ENCODE measurements at regions not wholly inside any gene's neighbourhood (a gene's known extent, or its start where the extent isn't known, plus 50 kb on each side); places are given as distances from the start of the nearest gene placed in this dataset.
"Not testable (repeated sequence)": the region's sequence is repeated elsewhere in the genome, so short reads cannot be mapped to it uniquely, and the experiment has no call there.

DNA sequence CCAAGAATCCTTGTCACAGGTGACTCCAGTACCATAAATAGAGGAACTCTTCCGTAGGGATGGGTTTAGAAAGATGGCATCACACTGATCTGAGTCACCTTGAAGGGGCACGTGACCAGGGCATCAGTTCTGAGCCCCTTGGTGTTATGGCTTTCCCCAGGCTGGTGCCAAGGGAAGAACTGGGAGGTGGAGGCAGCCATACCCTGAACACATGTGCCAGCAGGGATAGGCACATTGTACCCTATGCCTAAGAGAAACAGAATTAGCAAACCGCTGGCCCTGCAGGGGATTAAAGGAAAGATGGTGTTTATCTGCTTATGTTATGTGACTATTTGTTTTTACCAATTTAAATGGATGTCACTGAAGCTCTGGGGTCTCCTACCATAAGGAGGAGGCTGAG lies 196.2 kb downstream of the RGS3 start:
- ATAC-seq, result no peak
- intact Hi-C loops (cut with DNase I), result loop anchor here (2.0 to 10.0 kb wide), 4 partner anchors 215 to 385 kb away; partner anchors contain the start of genes ALAD, CDC26 and PRPF4
- no peak for DNase-seq (ENCODE audit: missing footprints)

DNA sequence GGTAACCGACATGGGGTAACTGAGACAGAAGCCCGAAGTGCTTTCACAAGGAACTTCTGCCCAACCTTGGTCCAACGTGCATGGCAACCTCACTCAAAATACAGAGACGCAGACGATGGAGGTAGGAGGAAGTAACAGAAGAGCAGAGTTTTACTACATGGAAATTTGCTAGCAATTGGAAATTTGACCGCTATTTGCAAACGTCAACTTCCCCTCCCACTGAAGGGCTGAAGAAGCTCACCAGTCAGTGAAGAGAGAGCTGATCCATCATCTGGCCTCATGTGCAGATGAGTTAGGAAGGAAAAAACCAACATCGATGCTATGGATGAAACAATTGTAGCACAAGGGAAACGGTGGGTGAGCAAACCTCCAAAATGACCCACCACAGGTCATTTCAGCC lies 196.7 kb downstream of the RGS3 start:
- intact Hi-C loops (cut with DNase I), result no loop called here
- ATAC-seq (no peak), DNase-seq (ENCODE audit: missing footprints) (no peak)

DNA sequence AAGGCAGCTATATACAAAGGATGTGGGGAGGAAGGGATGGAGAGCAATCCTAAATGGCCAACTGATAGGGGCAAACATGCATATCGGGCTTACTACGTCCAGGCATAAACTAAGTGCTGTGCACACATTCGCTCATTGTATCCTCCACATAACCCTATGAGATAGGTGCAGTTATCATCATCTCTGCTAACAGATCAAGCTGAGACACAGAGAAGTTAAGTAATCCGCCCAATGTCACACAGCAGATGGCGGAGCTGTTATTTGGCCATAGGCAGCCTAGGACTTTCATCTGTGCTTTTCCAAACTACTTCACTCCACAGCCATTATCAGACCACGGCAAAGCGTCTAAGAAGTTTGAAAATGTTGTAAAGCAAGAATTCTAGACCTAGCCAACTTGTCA lies 197.5 kb downstream of the RGS3 start:
- ATAC-seq, result no peak
- intact Hi-C loops (cut with DNase I), result no loop called here
- no peak for DNase-seq (ENCODE audit: missing footprints)

DNA sequence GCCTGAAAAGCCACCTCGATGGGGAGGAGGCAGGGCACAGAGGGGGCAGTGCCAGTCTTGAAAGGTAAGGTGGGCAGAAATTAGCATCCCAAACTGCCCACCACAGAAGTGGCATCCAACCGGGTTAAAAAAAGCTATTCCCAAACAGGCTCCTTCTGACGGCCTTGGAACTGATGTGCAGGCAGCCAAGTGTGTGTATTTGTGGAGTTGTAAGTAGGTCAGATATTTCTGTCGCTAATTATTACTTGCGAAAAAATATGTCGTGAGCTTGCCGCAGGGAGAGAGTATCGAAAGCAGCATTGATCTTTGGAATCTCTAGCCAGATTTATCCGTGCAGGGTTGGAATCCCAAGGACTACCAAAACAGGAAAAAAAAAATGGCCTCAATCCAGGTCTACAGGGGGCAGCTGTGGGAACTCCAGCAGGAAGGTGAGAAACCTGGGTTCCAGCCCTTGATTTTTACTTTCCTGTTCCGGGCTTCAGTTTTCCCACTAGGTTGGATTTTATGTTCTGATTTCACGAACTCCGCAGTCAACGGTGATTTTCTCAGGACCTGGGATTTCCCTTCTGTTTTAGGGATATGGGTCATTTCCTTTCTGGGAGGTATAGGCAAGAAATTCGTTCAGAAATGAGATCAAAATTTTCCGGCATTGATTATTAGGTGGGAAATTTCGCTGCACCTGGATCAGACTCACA lies 200.8 kb downstream of the RGS3 start:
- intact Hi-C loops (cut with DNase I), result no loop called here
- no peak for ATAC-seq
- DNase-seq (ENCODE audit: missing footprints), result no peak

DNA sequence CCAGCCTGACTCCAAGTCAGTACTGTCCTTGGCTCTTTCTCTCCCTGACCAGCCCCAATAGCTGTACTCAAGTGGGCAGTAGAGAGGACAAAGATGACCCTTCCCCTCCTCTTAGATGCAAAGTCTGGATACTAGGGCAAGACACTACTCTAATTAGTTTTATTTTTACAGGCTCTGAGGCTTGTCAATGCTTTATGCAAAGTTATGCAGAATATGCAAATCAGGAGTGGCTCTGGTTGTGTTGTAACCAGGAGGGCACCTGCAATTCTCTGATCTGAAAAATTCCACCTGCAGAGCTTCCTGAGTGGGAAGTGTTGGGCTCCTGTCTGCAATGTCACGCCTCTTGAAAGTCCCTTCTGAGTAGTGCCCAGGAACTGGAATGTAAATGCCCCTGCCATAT lies 201.5 kb downstream of the RGS3 start:
- DNase-seq (ENCODE audit: missing footprints) (no peak), ATAC-seq (no peak)
- intact Hi-C loops (cut with DNase I), result no loop called here

DNA sequence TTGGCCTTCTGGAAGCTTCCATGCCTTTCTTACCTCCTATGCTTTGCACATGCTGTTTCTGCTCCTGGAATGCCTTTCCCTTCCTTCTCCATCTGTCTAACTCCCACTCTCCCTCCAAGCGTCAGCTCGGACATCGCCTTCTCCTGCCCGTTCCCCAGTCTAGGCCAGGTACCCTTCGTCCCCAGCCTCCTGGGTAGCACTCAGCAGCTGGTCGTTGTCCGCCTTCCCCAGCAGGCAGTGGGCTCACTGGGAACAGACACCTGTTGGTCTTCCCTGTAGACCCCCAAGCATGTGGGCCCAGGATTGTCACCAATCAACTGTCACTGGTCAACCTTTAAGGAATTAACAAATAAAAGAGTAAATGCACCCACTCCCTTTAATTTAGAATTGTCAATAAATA lies 202.2 kb downstream of the RGS3 start:
- DNase-seq (ENCODE audit: missing footprints) (no peak), ATAC-seq (no peak)
- intact Hi-C loops (cut with DNase I), result no loop called here

DNA sequence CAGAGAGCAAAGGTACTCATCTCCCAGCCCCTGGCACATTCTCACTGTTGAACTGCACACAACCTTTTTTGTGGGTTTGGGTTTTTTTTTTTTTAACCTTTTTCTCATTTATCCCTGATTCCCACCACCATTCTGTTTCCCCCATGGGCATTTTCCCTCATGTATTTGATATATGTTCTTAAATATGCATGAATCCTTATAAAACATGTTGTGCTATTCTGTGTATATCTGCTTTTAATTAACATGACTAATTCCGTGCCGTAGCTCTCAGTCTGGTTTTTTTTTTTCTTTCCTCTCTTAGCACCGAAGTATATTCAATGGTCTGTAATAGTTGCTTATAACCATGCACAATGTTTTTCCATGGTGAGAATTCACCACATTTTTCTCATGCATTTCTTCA lies 204.5 kb downstream of the RGS3 start:
- intact Hi-C loops (cut with DNase I), result no loop called here
- DNase-seq (ENCODE audit: missing footprints) (no peak), ATAC-seq (no peak)

DNA sequence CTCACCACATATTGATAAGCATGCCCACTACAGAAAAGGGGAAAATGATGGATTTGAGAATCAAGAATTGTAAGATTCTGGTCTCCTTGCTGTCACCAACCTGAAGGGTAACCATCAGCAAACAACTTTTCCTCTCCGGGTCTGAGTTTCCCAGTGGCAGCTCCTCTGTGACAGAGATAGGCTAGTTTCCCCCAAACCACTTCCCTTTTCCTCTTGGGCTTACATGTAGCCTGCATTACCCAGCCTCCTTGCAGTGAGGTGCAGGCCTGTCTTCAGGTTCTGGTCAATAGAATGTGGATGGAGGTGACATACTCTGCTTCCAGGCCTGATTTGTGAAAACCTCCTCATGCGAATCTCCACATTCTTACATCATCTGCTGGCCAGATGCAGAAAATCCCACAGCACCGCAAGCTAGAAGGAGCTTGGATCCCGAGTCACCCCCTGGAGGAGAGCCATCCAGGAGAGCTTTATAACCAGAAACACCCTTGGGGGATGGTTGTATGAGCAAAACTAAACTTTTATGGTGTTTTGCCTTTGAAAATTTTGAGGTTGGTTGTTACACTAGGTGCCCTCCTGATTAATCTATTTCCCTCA lies 206.1 kb downstream of the RGS3 start:
- intact Hi-C loops (cut with DNase I), result no loop called here
- no peak for DNase-seq (ENCODE audit: missing footprints)
- ATAC-seq, result no peak

DNA sequence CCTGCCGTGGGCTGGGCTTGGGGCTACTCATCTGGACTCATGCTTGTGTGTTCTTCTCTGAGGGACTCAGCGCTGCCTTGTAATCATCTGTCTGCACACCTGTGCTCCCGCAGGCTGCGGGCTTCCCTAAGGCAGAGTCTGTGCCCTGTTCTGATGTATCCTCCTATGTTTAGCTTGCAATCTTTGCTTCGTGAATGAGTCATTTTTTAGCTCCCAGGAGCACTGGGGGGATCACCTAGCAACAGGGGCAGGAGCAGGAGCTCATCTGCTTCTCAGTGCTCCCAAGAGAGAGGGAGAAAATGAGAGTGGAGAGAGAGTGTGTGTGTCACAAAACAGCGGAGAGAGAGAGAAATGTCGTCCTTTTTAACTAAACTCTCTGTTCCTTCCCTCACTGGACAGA lies 202.4 kb upstream of the ZNF618 start:
- intact Hi-C loops (cut with DNase I), result no loop called here
- ATAC-seq, result no peak
- DNase-seq (ENCODE audit: missing footprints), result no peak

DNA sequence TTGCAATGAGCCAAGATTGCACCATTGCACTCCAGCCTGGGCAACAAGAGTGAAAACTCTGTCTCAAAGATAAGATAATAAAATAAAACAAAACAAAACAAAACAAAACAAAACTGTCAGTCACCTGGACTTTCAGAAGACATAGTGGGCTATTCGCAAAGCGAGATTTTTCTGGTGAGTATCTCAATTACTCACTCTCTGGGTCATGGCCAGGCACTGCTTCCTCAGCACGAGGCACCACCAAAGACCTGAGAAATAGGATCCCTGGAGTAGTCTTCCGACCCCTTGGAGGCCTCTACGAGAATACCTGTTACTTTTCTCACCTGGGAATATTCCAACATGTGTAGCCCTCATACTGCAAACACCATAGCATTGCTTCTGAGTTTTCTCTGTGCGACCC lies 201.7 kb upstream of the ZNF618 start:
- intact Hi-C loops (cut with DNase I), result no loop called here
- DNase-seq (ENCODE audit: missing footprints) (no peak), ATAC-seq (no peak)

DNA sequence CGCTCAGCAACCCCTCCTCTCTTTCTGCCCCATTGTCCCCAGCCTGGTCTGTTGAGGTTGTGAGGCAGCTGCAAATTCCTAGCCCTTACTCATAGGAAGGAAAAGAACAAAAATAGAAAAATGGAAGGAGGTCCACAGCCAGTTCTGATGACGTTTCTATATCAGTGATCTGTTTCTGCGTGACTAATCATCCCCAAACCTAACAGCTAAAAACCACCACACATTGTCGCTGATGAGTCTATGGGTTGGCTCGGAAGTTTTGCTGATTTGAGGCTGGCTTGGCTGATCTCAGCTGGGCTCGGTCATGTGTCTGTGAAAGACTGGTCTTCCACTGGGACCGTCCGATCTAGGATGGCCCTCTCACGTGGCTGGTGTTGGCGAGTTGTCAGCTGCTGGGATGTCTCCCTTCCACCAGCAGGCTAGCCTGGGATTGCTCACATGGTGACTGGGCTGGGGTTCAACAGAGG lies 200.6 kb upstream of the ZNF618 start:
- peak; percentile 85 for DNase-seq (ENCODE audit: missing footprints)
- intact Hi-C loops (cut with DNase I), result no loop called here
- peak; percentile 79 for ATAC-seq

DNA sequence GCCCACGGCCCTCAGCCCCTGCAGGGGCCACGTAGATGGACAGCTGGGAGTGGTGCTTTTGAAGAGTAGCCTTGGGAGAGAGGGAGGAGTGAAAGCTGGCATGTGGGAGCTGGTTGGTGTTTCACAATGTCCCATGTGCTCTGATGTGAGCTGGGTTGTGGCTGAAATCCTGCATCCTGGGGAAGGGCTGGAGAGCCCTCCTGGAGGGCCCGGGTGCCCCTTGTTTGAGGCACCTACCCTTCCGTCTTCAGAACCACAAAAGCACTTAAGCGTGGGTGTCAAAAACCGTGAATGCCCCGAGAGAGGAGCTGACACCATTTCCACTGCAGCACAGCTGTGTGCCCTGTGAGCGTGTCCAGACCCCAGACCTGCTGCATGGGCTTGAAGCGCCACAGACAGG lies 199.1 kb upstream of the ZNF618 start:
- intact Hi-C loops (cut with DNase I), result no loop called here
- ATAC-seq, result no peak
- no peak for DNase-seq (ENCODE audit: missing footprints)

DNA sequence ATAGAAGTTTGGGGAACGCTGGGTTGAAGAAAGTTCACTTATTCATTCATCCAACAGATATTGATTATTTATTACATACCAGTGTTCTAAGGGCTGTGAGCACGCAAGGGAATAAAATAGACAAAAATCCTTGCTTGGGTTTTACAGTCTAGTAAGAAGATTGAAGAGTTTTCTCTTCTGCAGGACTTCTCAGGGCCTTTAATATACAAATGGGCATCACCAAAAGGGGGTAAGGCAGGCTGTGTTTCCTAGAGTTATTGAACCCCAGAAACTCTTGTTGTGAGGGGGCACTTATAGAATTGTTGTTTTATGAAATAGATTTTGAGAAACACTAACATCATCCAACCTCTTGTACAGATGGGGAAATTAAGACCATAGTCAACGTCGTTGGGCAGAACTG lies 198.5 kb upstream of the ZNF618 start:
- ATAC-seq, result no peak
- DNase-seq (ENCODE audit: missing footprints), result no peak
- intact Hi-C loops (cut with DNase I), result no loop called here

DNA sequence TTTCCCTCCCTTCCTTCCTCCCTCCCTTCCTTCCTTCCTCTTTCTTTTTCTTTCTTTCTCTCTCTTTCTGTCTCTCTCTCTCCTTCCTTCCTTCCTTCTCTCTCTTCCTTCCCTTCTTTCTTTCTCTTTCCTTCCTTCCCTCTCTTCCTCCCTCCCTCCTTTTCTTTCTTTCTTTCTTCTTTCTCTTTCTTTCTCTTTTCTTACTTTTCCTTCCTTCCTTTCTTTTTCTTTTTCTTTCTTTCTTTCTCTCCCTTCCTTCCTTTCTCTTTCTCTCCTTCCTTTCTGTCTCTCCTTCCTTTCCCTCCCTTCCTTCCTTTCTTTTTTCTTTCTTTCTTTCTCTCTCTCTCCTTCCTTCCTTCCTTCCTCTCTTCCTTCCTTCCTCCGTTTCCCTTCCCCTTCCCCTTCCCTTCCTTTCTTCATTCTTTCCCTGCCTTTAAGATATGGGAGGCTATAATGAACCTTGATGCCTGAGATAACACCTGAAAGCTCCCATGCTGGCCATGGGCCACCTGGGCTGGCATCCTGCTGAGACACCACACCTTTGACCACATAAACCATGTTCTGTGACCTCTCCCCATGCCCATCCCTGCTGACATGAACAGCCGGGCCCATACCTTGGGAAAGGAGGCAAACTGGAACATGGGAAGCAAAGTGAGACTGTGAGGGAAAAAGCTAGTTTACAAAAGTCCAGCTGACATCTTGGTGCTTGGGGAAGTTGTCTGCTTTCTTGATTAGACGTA lies 197.8 kb upstream of the ZNF618 start:
- ATAC-seq, result no peak
- intact Hi-C loops (cut with DNase I), result no loop called here
- no peak for DNase-seq (ENCODE audit: missing footprints)

DNA sequence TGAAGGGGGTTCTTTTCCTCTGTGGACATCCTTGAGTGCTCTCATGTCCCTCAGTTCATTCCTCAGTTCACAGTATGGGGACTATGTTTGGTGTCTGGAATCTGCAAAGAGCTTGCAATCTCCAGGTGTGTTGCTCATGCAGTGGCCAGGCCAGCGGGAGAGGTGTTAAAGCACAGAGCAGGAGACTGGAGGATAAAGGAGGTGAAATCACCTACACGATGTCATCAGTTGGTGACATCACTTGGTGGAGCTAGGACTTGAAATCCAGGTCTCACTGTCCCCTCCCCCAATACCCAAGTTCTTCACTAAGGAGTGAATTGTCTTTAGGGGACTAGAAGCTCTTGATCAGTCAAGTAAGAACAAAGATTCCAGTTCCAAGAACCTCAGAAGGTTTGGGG lies 197.3 kb upstream of the ZNF618 start:
- intact Hi-C loops (cut with DNase I), result no loop called here
- DNase-seq (ENCODE audit: missing footprints), result no peak
- no peak for ATAC-seq

DNA sequence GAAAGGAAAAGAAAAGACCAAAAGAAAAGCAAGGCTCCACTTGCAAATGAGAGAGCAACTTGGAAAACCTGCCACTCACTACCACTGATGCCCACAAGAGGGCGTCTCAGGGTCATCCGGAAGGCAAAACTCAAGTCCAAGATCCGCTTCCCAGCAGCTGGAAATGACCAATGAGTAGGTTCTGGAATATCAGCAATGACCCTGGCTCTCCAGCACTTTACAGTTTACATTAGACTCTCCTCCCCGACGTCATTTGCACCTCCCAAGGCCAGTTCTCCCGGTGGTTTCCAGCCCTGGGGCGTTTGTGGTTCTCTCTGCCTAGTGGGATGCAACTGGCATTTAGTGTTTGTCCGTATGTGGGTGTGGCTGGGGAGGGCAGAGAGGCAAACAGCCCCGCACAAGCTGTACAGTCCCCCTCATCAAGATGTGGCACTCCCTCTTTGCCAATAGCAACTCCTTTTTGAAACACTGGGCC lies 193.8 kb upstream of the ZNF618 start:
- DNase-seq (ENCODE audit: missing footprints) (peak; percentile 78), ATAC-seq (no peak)
- intact Hi-C loops (cut with DNase I), result loop anchor here (5.0 kb wide), 1 partner anchor 350 kb away; no protein-coding TSS in a partner anchor

DNA sequence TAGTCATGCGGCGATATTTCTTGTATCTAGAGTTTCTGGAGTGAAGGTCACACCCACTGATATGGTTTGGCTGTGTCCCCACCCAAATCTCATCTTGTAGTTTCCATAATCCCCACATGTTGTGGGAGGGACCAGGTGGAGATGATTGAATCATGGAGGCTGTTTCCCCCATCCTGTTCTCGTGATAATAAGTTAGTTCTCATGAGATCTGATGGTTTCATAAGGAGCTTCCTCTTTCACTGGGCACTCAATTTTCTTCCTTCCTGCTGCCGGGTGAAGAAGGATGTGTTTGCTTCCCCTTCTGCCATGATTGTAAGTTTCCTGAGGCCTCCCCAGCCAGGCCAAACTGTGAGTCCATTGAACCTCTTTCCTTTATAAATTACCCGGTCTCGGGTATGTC lies 190.5 kb upstream of the ZNF618 start:
- ATAC-seq; intact Hi-C loops (cut with DNase I); DNase-seq (ENCODE audit: missing footprints): not testable (repeated sequence)

DNA sequence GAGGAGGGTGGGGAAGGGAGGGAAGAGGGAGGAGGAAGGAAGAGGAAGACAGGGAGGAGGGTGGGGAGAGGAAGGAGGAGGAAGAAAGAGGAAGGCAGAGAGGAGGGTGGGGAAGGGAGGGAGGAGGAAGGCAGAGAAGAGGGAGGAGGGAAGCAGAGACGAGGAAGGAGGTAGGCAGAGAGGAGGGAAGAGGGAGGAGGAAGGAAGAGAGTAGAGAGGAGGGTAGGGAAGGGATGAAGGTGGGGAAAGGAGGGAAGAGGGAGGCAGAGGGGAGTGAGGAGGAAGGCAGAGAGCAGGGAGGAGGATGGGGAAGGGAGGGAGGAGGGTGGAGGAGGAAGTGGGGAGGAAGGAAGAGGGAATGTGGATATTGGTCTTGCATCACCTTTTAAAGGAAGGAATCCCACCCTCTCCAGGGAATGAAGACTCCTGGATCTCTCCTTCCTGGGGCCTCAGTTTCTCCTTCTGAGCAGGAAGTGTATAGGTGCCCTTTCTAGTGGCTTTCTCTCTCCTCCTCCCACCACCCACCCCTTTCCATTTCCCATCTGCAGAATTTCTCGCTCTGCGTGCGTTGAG lies 188.9 kb upstream of the ZNF618 start:
- intact Hi-C loops (cut with DNase I), result no loop called here
- ATAC-seq (no peak), DNase-seq (ENCODE audit: missing footprints) (no peak)

DNA sequence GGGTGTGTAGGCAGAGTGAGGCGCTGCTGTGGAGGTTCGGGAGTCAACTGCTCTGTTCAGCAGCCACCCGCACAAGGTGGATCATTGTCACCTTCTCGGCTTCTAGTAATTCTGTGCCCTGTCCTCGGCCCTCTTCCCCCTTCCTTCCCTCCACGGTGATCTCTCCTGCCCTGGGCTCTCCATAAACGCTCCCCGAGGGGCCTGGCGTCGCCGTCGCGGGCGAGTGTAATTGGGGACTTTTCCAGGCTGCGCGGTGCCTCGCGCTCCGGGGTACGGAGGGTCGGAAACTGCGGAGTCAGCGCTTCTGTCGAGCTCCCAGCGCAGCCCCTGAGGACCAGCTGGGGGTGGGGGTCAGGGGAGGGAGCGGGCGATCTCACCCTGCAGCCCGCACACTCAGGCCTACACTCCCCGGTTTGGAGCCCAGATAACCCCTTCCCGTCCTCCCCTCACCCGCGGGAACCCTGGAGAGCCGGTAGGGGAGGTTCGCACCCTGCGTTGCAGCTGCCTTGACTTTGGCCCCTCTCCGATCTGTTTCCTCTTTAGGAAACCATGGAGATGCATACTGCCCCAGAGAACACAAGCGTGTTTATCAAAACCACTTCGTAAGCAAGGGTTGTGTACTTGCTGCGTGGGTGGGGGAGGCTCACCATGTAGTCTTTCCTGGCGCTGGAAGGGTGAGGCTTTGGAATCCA lies 188.3 kb upstream of the ZNF618 start:
- no peak for ATAC-seq
- intact Hi-C loops (cut with DNase I), result no loop called here
- no peak for DNase-seq (ENCODE audit: missing footprints)

Measured in Right ventricle myocardium inferior (tissue), 1 donor.